HEK293 (cell line): ENCODE measurements at regions not wholly inside any gene's neighbourhood (a gene's known extent, or its start where the extent isn't known, plus 50 kb on each side); places are given as distances from the start of the nearest gene placed in this dataset.

ENCODE experiments used
- CTCF ChIA-PET: fragments of 350-600 bp; formaldehyde crosslinking; extraction: SDS; loops from one replicate; lab custom pipeline; 2021; ENCODE audit warnings: antibody characterized with exemption; lab: Yijun Ruan, JAX
- POLR2A ChIA-PET: fragments of 300-600 bp; formaldehyde crosslinking; extraction: SDS; loops from one replicate; lab custom pipeline; 2020; ENCODE audit warnings: antibody characterized with exemption, inconsistent platforms; lab: Yijun Ruan, JAX
- H3K27ac ChIP-seq: fragments of 200-500 bp; sonication (Bioruptor generic); 2 replicates; pipeline ENCODE4 v1.5.1; 2014; ENCODE audit warnings: low read depth, low read length, control low read depth, inconsistent platforms; ENCODE audit errors: extremely low read depth
- H3K36me3 ChIP-seq, 2 experiments: fragments of 200-500 bp in 1 of 2; sonication (Bioruptor generic) in 1 of 2; 1 replicate in 1 of 2; 2 replicates in 1 of 2; pipeline ENCODE4 v1.5.1; 2014 to 2017; ENCODE audit warnings: inconsistent platforms in 2 of 2, low read length in 2 of 2; ENCODE audit not compliant: control insufficient read depth in 2 of 2, insufficient read depth in 1 of 2
- H3K4me1 ChIP-seq: fragments of 200-500 bp; sonication (Bioruptor generic); 2 replicates; pipeline ENCODE4 v1.5.1; 2014; ENCODE audit warnings: mild to moderate bottlenecking, low read length, inconsistent platforms; ENCODE audit not compliant: control insufficient read depth, insufficient read depth
- H3K4me3 ChIP-seq: 2 replicates; pipeline ENCODE4 v1.5.1; 2011; ENCODE audit warnings: low read depth, mild to moderate bottlenecking, control low read depth, low read length, moderate library complexity
- H3K9me3 ChIP-seq: fragments of 200-500 bp; sonication (Bioruptor generic); 2 replicates; pipeline ENCODE4 v1.5.1; 2014; ENCODE audit warnings: low read depth, low read length, inconsistent platforms; ENCODE audit not compliant: control insufficient read depth, insufficient read depth
- AEBP2 ChIP-seq: fragments of 450-650 bp; formaldehyde crosslinking; IDR thresholded peaks from 2 replicates; pipeline ENCODE4 v1.5.1; 2016; ENCODE audit warnings: missing biosample characterization, missing genetic modification characterization, borderline replicate concordance
- ATF2 ChIP-seq: fragments of 450-650 bp; formaldehyde crosslinking; IDR thresholded peaks from 2 replicates; pipeline ENCODE4 v1.5.1; 2016; ENCODE audit warnings: missing biosample characterization, missing genetic modification characterization, low read depth
- BCL6B ChIP-seq: fragments of 450-650 bp; formaldehyde crosslinking; IDR thresholded peaks from 2 replicates; pipeline ENCODE4 v1.5.1; 2017; ENCODE audit warnings: missing biosample characterization, missing genetic modification characterization
- GFI1B ChIP-seq: fragments of 450-650 bp; formaldehyde crosslinking; IDR thresholded peaks from 2 replicates; pipeline ENCODE4 v1.5.1; 2016; ENCODE audit warnings: missing biosample characterization, missing genetic modification characterization
- GLIS1 ChIP-seq: fragments of 450-650 bp; formaldehyde crosslinking; IDR thresholded peaks from 2 replicates; pipeline ENCODE4 v1.5.1; 2016; ENCODE audit warnings: missing biosample characterization, missing genetic modification characterization
- INSM2 ChIP-seq: fragments of 450-650 bp; formaldehyde crosslinking; IDR thresholded peaks from 2 replicates; pipeline ENCODE4 v1.5.1; 2016; ENCODE audit warnings: missing biosample characterization, missing genetic modification characterization
- KLF16 ChIP-seq: fragments of 450-650 bp; formaldehyde crosslinking; IDR thresholded peaks from 2 replicates; pipeline ENCODE4 v1.5.1; 2017; ENCODE audit warnings: missing biosample characterization, missing genetic modification characterization
- OVOL3 ChIP-seq: fragments of 450-650 bp; formaldehyde crosslinking; IDR thresholded peaks from 2 replicates; pipeline ENCODE4 v1.5.1; 2016; ENCODE audit warnings: missing biosample characterization, missing genetic modification characterization
- RBAK ChIP-seq: fragments of 450-650 bp; formaldehyde crosslinking; IDR thresholded peaks from 2 replicates; pipeline ENCODE4 v1.5.1; 2016; ENCODE audit warnings: missing biosample characterization, missing genetic modification characterization
- SCRT2 ChIP-seq: fragments of 450-650 bp; formaldehyde crosslinking; IDR thresholded peaks from 2 replicates; pipeline ENCODE4 v1.5.1; 2016; ENCODE audit warnings: missing biosample characterization, missing genetic modification characterization
- SP2 ChIP-seq: fragments of 450-650 bp; formaldehyde crosslinking; IDR thresholded peaks from 2 replicates; pipeline ENCODE4 v1.5.1; 2016; ENCODE audit warnings: missing biosample characterization, missing genetic modification characterization
- ZBTB26 ChIP-seq: fragments of 450-650 bp; formaldehyde crosslinking; optimal IDR thresholded peaks from 2 replicates; pipeline ENCODE3; 2016; ENCODE audit warnings: missing biosample characterization, mild to moderate bottlenecking, missing genetic modification characterization
- ZBTB8A ChIP-seq: fragments of 450-650 bp; formaldehyde crosslinking; IDR thresholded peaks from 2 replicates; pipeline ENCODE4 v1.5.1; 2016; ENCODE audit warnings: missing biosample characterization, missing genetic modification characterization
- ZFHX2 ChIP-seq: fragments of 450-650 bp; formaldehyde crosslinking; conservative IDR thresholded peaks from 2 replicates; pipeline ENCODE4 v1.5.1; 2016; ENCODE audit warnings: missing biosample characterization, missing genetic modification characterization
- ZNF155 ChIP-seq: fragments of 450-650 bp; formaldehyde crosslinking; IDR thresholded peaks from 2 replicates; pipeline ENCODE4 v1.5.1; 2016; ENCODE audit warnings: missing biosample characterization, missing genetic modification characterization
- ZNF2 ChIP-seq: fragments of 450-650 bp; formaldehyde crosslinking; IDR thresholded peaks from 2 replicates; pipeline ENCODE4 v1.5.1; 2016; ENCODE audit warnings: missing biosample characterization, missing genetic modification characterization
- ZNF423 ChIP-seq: fragments of 450-650 bp; formaldehyde crosslinking; IDR thresholded peaks from 2 replicates; pipeline ENCODE4 v1.5.1; 2016; ENCODE audit warnings: missing biosample characterization, missing genetic modification characterization
- ZNF513 ChIP-seq: fragments of 450-650 bp; IDR thresholded peaks from 2 replicates; pipeline ENCODE4 v1.5.1; 2018; ENCODE audit warnings: missing biosample characterization, missing genetic modification characterization
- ZNF521 ChIP-seq: fragments of 450-650 bp; formaldehyde crosslinking; IDR thresholded peaks from 2 replicates; pipeline ENCODE4 v1.5.1; 2017; ENCODE audit warnings: missing biosample characterization, mild to moderate bottlenecking, missing genetic modification characterization
- ZNF548 ChIP-seq: fragments of 450-650 bp; formaldehyde crosslinking; IDR thresholded peaks from 2 replicates; pipeline ENCODE4 v1.5.1; 2016; ENCODE audit warnings: missing biosample characterization, missing genetic modification characterization
- ZNF549 ChIP-seq: fragments of 450-650 bp; IDR thresholded peaks from 2 replicates; pipeline ENCODE4 v1.5.1; 2018; ENCODE audit warnings: missing biosample characterization, missing genetic modification characterization, mild to moderate bottlenecking, inconsistent platforms, moderate library complexity
- ZNF596 ChIP-seq: fragments of 450-650 bp; IDR thresholded peaks from 2 replicates; pipeline ENCODE4 v1.5.0; 2018; ENCODE audit warnings: missing biosample characterization, mild to moderate bottlenecking, missing genetic modification characterization, moderate library complexity
- ZNF600 ChIP-seq: fragments of 450-650 bp; formaldehyde crosslinking; IDR thresholded peaks from 2 replicates; pipeline ENCODE4 v1.5.1; 2016; ENCODE audit warnings: missing biosample characterization, missing genetic modification characterization
- ZNF610 ChIP-seq: fragments of 450-650 bp; formaldehyde crosslinking; IDR thresholded peaks from 2 replicates; pipeline ENCODE4 v1.5.1; 2016; ENCODE audit warnings: missing biosample characterization, missing genetic modification characterization, borderline replicate concordance
- ZNF623 ChIP-seq: fragments of 450-650 bp; formaldehyde crosslinking; IDR thresholded peaks from 2 replicates; pipeline ENCODE4 v1.5.1; 2016; ENCODE audit warnings: missing biosample characterization, missing genetic modification characterization
- ZNF843 ChIP-seq: fragments of 450-650 bp; formaldehyde crosslinking; IDR thresholded peaks from 2 replicates; pipeline ENCODE4 v1.5.1; 2016; ENCODE audit warnings: missing biosample characterization, missing genetic modification characterization

GRCh38 chr11:41836431-41836830 is 377.0 kb upstream of the LRRC4C start:
- ChIA-PET CTCF (no interaction called here), POLR2A (no interaction called here)
- Histone ChIP-seq H3K9me3 (no peaks in the 10 kb centered on the region), H3K36me3 (no peaks in the 10 kb centered on the region), H3K4me1 (no peaks in the 10 kb centered on the region), H3K27ac (no peak overlapping the region), H3K4me3 (no peak overlapping the region)
- no peak for TF ChIP-seq ZNF423 (tag by site-specific recombination)
- TF ChIP-seq GFI1B, result no peak
- no peak for TF ChIP-seq ZNF623 (tag by site-specific recombination)
- TF ChIP-seq KLF16 (tag by site-specific recombination), result no peak
- no peak for TF ChIP-seq BCL6B
- no peak for TF ChIP-seq GLIS1
- TF ChIP-seq AEBP2 (tag by site-specific recombination), result no peak

GRCh38 chr11:41842673-41843072 is 383.2 kb upstream of the LRRC4C start:
- Histone ChIP-seq H3K27ac (no peak overlapping the region), H3K36me3 (no peaks in the 10 kb centered on the region), H3K4me3 (no peak overlapping the region), H3K9me3 (no peaks in the 10 kb centered on the region), H3K4me1 (no peaks in the 10 kb centered on the region)
- CTCF ChIA-PET, result no interaction called here
- POLR2A ChIA-PET, result no interaction called here
- TF ChIP-seq INSM2 (tag by site-specific recombination), result no peak
- no peak for TF ChIP-seq GFI1B
- no peak for TF ChIP-seq ZNF549 (tag by site-specific recombination)
- TF ChIP-seq ZFHX2 (tag by site-specific recombination), result no peak
- TF ChIP-seq ZNF600 (tag by site-specific recombination), result no peak
- no peak for TF ChIP-seq ZNF155
- TF ChIP-seq ZNF843 (tag by site-specific recombination), result no peak
- TF ChIP-seq ZNF2 (tag by site-specific recombination), result no peak

- CTCF ChIA-PET, result no interaction called here
- POLR2A ChIA-PET, result no interaction called here
Observed at GRCh38 chr11:41845066-41845465, 385.6 kb upstream of the LRRC4C start.

More at GRCh38 chr11:41845066-41845465, 385.6 kb upstream of the LRRC4C start:
- no peaks in the 10 kb centered on the region for H3K9me3 ChIP-seq
- H3K27ac ChIP-seq, result no peak overlapping the region
- H3K4me3 ChIP-seq, result no peak overlapping the region
- H3K36me3 ChIP-seq, result no peaks in the 10 kb centered on the region
- no peak for TF ChIP-seq ZBTB26
- no peak for TF ChIP-seq ZBTB8A
- TF ChIP-seq ZNF610, result no peak
- no peak for TF ChIP-seq ZNF2 (tag by site-specific recombination)
- TF ChIP-seq RBAK (tag by site-specific recombination), result no peak
- no peak for TF ChIP-seq ZNF521 (tag by site-specific recombination)
- TF ChIP-seq ZNF548, result no peak
- no peak for TF ChIP-seq OVOL3 (tag by site-specific recombination)
- TF ChIP-seq SP2, result no peak
- TF ChIP-seq ATF2, result no peak
- TF ChIP-seq SCRT2 (tag by site-specific recombination), result no peak
- no peak for TF ChIP-seq ZNF596
- no peak for TF ChIP-seq ZNF513
- TF ChIP-seq, all 188 proteins: peak for 0
- no peaks in the 10 kb centered on the region for H3K4me1 ChIP-seq
